H1 (cell line): ENCODE measurements at regions not wholly inside any gene's neighbourhood (a gene's known extent, or its start where the extent isn't known, plus 50 kb on each side); places are given as distances from the start of the nearest gene placed in this dataset.

Experiments used
- CTCF ChIA-PET: fragments of 300-600 bp; sonication (Branson Sonifier 250); formaldehyde crosslinking; loops from one replicate; lab custom pipeline; 2021; ENCODE audit not compliant: partially characterized antibody; lab: Charles Lee
- POLR2A ChIA-PET: fragments of 300-600 bp; sonication (Branson Sonifier 250); formaldehyde crosslinking; loops from one replicate; lab custom pipeline; 2021; ENCODE audit warnings: inconsistent platforms; ENCODE audit not compliant: partially characterized antibody; lab: Charles Lee
- DNase-seq, 2 experiments: peaks; one replicate each; pipeline versions ENCODE4 v3.0.0 to v3.0.0-alpha.2; 2010 to 2022; ENCODE audit warnings: low spot score in 2 of 2, low read depth in 1 of 2, mixed read lengths in 1 of 2
- FAIRE-seq: peaks from 2 replicates; lab custom pipeline; 2011; peaks lifted over from hg19 to GRCh38; lab: Jason Lieb, UNC
- H2AFZ ChIP-seq: 2 replicates; pipeline ENCODE4 v1.8.1; 2012; ENCODE audit warnings: low read length, inconsistent platforms
- H2AK5ac ChIP-seq: 2 replicates; pipeline ENCODE4 v1.6.1; 2013; ENCODE audit warnings: low read depth, low read length
- H2BK120ac ChIP-seq: replicated peaks from 2 replicates; pipeline ENCODE3; 2013; ENCODE audit warnings: low read depth, low read length, inconsistent platforms
- H2BK12ac ChIP-seq: 2 replicates; pipeline ENCODE4 v1.6.1; 2013; ENCODE audit warnings: low read depth, low read length
- H2BK15ac ChIP-seq: 2 replicates; pipeline ENCODE4 v1.6.1; 2013; ENCODE audit warnings: low read length
- H2BK20ac ChIP-seq: 2 replicates; pipeline ENCODE4 v1.6.1; 2013; ENCODE audit warnings: low read length
- H2BK5ac ChIP-seq: 2 replicates; pipeline ENCODE4 v1.6.1; 2013; ENCODE audit warnings: low read depth, low read length
- H3K14ac ChIP-seq: 2 replicates; pipeline ENCODE4 v1.6.1; 2013; ENCODE audit warnings: inconsistent platforms; ENCODE audit not compliant: insufficient read length
- H3K18ac ChIP-seq: 2 replicates; pipeline ENCODE4 v1.6.1; 2013; ENCODE audit warnings: low read length; ENCODE audit errors: extremely low read depth
- H3K23ac ChIP-seq: 2 replicates; pipeline ENCODE4 v1.6.1; 2013; ENCODE audit warnings: inconsistent platforms; ENCODE audit not compliant: insufficient read length
- H3K23me2 ChIP-seq: 2 replicates; pipeline ENCODE4 v1.6.1; 2013; ENCODE audit warnings: low read depth, low read length
- H3K27ac ChIP-seq: 2 replicates; pipeline ENCODE4 v1.6.1; 2011; ENCODE audit warnings: low read depth, low read length, inconsistent platforms
- H3K27me3 ChIP-seq, 4 experiments: replicated peaks in 1 of 4; 1 replicate in 1 of 4; 2 replicates in 3 of 4; pipeline versions ENCODE4 v1.6.1 to v1.8.1; 2011 to 2013; ENCODE audit warnings: low read length in 3 of 4, mild to moderate bottlenecking in 3 of 4, inconsistent platforms in 2 of 4, mixed read lengths in 2 of 4, moderate library complexity in 1 of 4; ENCODE audit not compliant: control insufficient read depth in 3 of 4, insufficient read depth in 3 of 4; ENCODE audit errors: extremely low read depth in 1 of 4
- H3K36me3 ChIP-seq, 4 experiments: 2 replicates each; pipeline versions ENCODE4 v1.6.1 to v1.8.1; 2011 to 2013; ENCODE audit warnings: mild to moderate bottlenecking in 4 of 4, low read length in 3 of 4, moderate library complexity in 2 of 4, control low read depth in 1 of 4, inconsistent platforms in 1 of 4; ENCODE audit not compliant: insufficient read depth in 4 of 4, control insufficient read depth in 2 of 4
- H3K4ac ChIP-seq: replicated peaks from 2 replicates; pipeline ENCODE3; 2013; ENCODE audit warnings: low read length, low read depth, mixed read lengths, inconsistent platforms; ENCODE audit not compliant: insufficient read length
- H3K4me1 ChIP-seq, 4 experiments: replicated peaks in 1 of 4; 1 replicate in 1 of 4; 2 replicates in 3 of 4; pipeline versions ENCODE4 v1.6.1 to v1.8.1; 2011 to 2013; ENCODE audit warnings: low read length in 3 of 4, inconsistent platforms in 2 of 4, mixed read lengths in 1 of 4; ENCODE audit not compliant: insufficient read depth in 4 of 4, control insufficient read depth in 3 of 4
- H3K4me2 ChIP-seq, 2 experiments: 2 replicates each; pipeline versions ENCODE4 v1.6.1 to v1.8.1; 2011 to 2013; ENCODE audit warnings: low read depth in 2 of 2, low read length in 2 of 2, control low read depth in 1 of 2, inconsistent platforms in 1 of 2, mild to moderate bottlenecking in 1 of 2; ENCODE audit not compliant: insufficient read depth in 1 of 2
- H3K4me3 ChIP-seq, 4 experiments: fragments of 200-600, 300-600 bp in 1 of 4; sonication (generic), shearing (Covaris generic), sonication (Bioruptor Twin) in 1 of 4; 2 replicates each; pipeline versions ENCODE4 v1.5.1 to v1.8.1; 2011 to 2016; ENCODE audit warnings: low read length in 4 of 4, low read depth in 3 of 4, control low read depth in 2 of 4, inconsistent platforms in 2 of 4, mild to moderate bottlenecking in 2 of 4, mixed read lengths in 1 of 4, moderate library complexity in 1 of 4; ENCODE audit not compliant: insufficient read depth in 2 of 4; ENCODE audit errors: extremely low read depth in 1 of 4
- H3K56ac ChIP-seq: replicated peaks from 2 replicates; pipeline ENCODE3; 2013; ENCODE audit warnings: low read depth, mild to moderate bottlenecking, mixed read lengths, low read length, inconsistent platforms; ENCODE audit not compliant: insufficient read length
- H3K79me1 ChIP-seq: 2 replicates; pipeline ENCODE4 v1.6.1; 2013; ENCODE audit warnings: low read depth, low read length, control low read depth
- H3K79me2 ChIP-seq, 2 experiments: 2 replicates each; pipeline versions ENCODE4 v1.6.1 to v1.8.1; 2012 to 2013; ENCODE audit warnings: low read length in 2 of 2, mild to moderate bottlenecking in 2 of 2, inconsistent platforms in 1 of 2; ENCODE audit not compliant: insufficient read depth in 2 of 2, control insufficient read depth in 1 of 2
- H3K9ac ChIP-seq, 4 experiments: replicated peaks in 1 of 4; 1 replicate in 1 of 4; 2 replicates in 3 of 4; pipeline versions ENCODE4 v1.6.1 to v1.8.1; 2011 to 2013; ENCODE audit warnings: low read depth in 3 of 4, low read length in 3 of 4, control low read depth in 2 of 4, mild to moderate bottlenecking in 2 of 4, moderate library complexity in 2 of 4, inconsistent platforms in 1 of 4; ENCODE audit errors: extremely low read depth in 1 of 4
- H3K9me3 ChIP-seq, 2 experiments: 2 replicates each; pipeline versions ENCODE4 v1.6.1 to v1.8.1; 2012 to 2013; ENCODE audit warnings: mild to moderate bottlenecking in 2 of 2, moderate library complexity in 2 of 2, control low read depth in 1 of 2, inconsistent platforms in 1 of 2, low read depth in 1 of 2, low read length in 1 of 2, mixed read lengths in 1 of 2; ENCODE audit not compliant: insufficient read depth in 2 of 2
- H4K20me1 ChIP-seq, 2 experiments: replicated peaks in 1 of 2; 2 replicates each; pipeline versions ENCODE3 to v1.8.1; 2011 to 2013; ENCODE audit warnings: inconsistent platforms in 2 of 2, low read length in 2 of 2, mild to moderate bottlenecking in 1 of 2; ENCODE audit not compliant: insufficient read depth in 2 of 2, control insufficient read depth in 1 of 2
- H4K5ac ChIP-seq: 2 replicates; pipeline ENCODE4 v1.6.1; 2013; ENCODE audit warnings: low read length, low read depth, mixed read lengths, inconsistent platforms; ENCODE audit not compliant: insufficient read length
- H4K8ac ChIP-seq: 2 replicates; pipeline ENCODE4 v1.8.0; 2013; ENCODE audit warnings: mild to moderate bottlenecking, moderate library complexity, low read length, inconsistent platforms; ENCODE audit not compliant: insufficient read depth; ENCODE audit errors: extremely low read depth
- H4K91ac ChIP-seq: replicated peaks from 2 replicates; pipeline ENCODE3; 2013; ENCODE audit warnings: low read length, mixed read lengths, inconsistent platforms; ENCODE audit not compliant: insufficient read length
- ATF2 ChIP-seq: IDR thresholded peaks from 2 replicates; pipeline ENCODE4 v1.6.1; 2012; ENCODE audit warnings: low read length, inconsistent platforms
- CBX5 ChIP-seq: fragments of 300-800, 300-1000 bp; sonication (generic); IDR thresholded peaks from 2 replicates; pipeline ENCODE4 v1.7.1; 2016; ENCODE audit warnings: antibody characterized with exemption, low read length, low read depth
- EP300 ChIP-seq, 2 experiments: IDR thresholded peaks; 1 replicate in 1 of 2; 2 replicates in 1 of 2; pipeline ENCODE4 v1.6.1; 2011 to 2012; ENCODE audit warnings: low read depth in 2 of 2, low read length in 2 of 2, mild to moderate bottlenecking in 2 of 2, borderline replicate concordance in 1 of 2, inconsistent platforms in 1 of 2, moderate library complexity in 1 of 2
- FOSL1 ChIP-seq: IDR thresholded peaks from 2 replicates; pipeline ENCODE4 v1.6.1; 2011; ENCODE audit warnings: mild to moderate bottlenecking, low read depth, low read length, moderate library complexity; ENCODE audit not compliant: insufficient read depth
- JUND ChIP-seq: IDR thresholded peaks from 2 replicates; pipeline ENCODE4 v1.6.1; 2011; ENCODE audit warnings: mild to moderate bottlenecking, improper control_type of control experiment, low read length
- POU5F1 ChIP-seq: IDR thresholded peaks from 2 replicates; pipeline ENCODE4 v1.6.1; 2011; ENCODE audit warnings: low read depth, mild to moderate bottlenecking, low read length, moderate library complexity
- RXRA ChIP-seq: IDR thresholded peaks from 2 replicates; pipeline ENCODE4 v1.6.1; 2011; ENCODE audit warnings: low read depth, mild to moderate bottlenecking, low read length, moderate library complexity; ENCODE audit not compliant: insufficient read depth
- SIN3A ChIP-seq, 2 experiments: IDR thresholded peaks in 1 of 2; conservative IDR thresholded peaks in 1 of 2; 2 replicates each; pipeline ENCODE4 v1.6.1; 2011 to 2012; ENCODE audit warnings: low read length in 2 of 2, improper control_type of control experiment in 1 of 2, low read depth in 1 of 2, mild to moderate bottlenecking in 1 of 2
- WGBS, 2 experiments: shearing (Covaris generic) in 1 of 2; methylation state at CpG; one replicate each; pipeline versions ENCODE4 v1.1.6 to v1.1.7; 2013 to 2015; ENCODE audit warnings: low lambda C conversion rate in 2 of 2, mixed read lengths in 2 of 2, inconsistent platforms in 1 of 2, low coverage in 1 of 2, missing lambda C conversion rate in 1 of 2; ENCODE audit not compliant: insufficient replicate concordance in 2 of 2, insufficient coverage in 1 of 2, insufficient read length in 1 of 2; ENCODE audit errors: extremely low coverage in 1 of 2, missing lambda C conversion rate in 1 of 2; 5-methylcytosine and 5-hydroxymethylcytosine counted together
- TF ChIP-seq, protein P1 (sequence below), 3 experiments: IDR thresholded peaks; 1 replicate in 2 of 3; 2 replicates in 1 of 3; pipeline versions ENCODE4 v1.5.1 to v1.6.1; 2011; ENCODE audit warnings: low read length in 3 of 3, mild to moderate bottlenecking in 3 of 3, inconsistent platforms in 2 of 3, low read depth in 1 of 3, moderate library complexity in 1 of 3; ENCODE audit not compliant: insufficient read depth in 1 of 3; ENCODE audit errors: control extremely low read depth in 1 of 3

- Histone ChIP-seq H3K36me3 (no peaks in the 10 kb centered on the region), H3K4me1 (no peaks in the 10 kb centered on the region; a peak in 1 of 7 replicates), H3K56ac (no peak overlapping the region), H3K23me2 (no peaks in the 10 kb centered on the region), H3K9me3 (peaks cover 0 to 8% of the 10 kb centered on the region in 2 experiments; a peak in 2 of 4 replicates), H4K8ac (no peak overlapping the region), H3K18ac (no peak overlapping the region), H3K4me3 (no peak overlapping the region), H3K4me2 (no peak overlapping the region), H3K27ac (no peak overlapping the region), H4K5ac (no peak overlapping the region), H3K79me2 (no peaks in the 10 kb centered on the region), H3K79me1 (no peaks in the 10 kb centered on the region), H3K23ac (no peak overlapping the region), H2BK5ac (no peak overlapping the region), H2BK15ac (no peak overlapping the region), H3K14ac (no peak overlapping the region), H2AK5ac (no peak overlapping the region), H2AFZ (no peak overlapping the region), H3K27me3 (no peaks in the 10 kb centered on the region), H2BK20ac (no peak overlapping the region), H4K20me1 (no peaks in the 10 kb centered on the region), H3K9ac (no peak overlapping the region), H2BK120ac (no peak overlapping the region), H2BK12ac (no peak overlapping the region), H4K91ac (no peak overlapping the region), H3K4ac (no peak overlapping the region)
- POLR2A ChIA-PET, result no interaction called here
- CTCF ChIA-PET, result interaction anchor here (0.6 to 18.4 kb wide), 7 partner anchors 12 to 289 kb away, joined by 3 to 273 read pairs (median 4); no protein-coding TSS in a partner anchor
- no peak for DNase-seq
- 86% methylated on average over 4 of the region's 4 CpGs; no CpG with 5 or more reads in 1 of the 2 experiments for WGBS, 2 experiments
- peak; percentile 7 for FAIRE-seq
- TF ChIP-seq JUND (no peak), SIN3A (conservative IDR thresholded peaks at IDR 0.05 in 1 of 2, IDR thresholded peaks at IDR 0.05 in 1 of 2; ENCODE audit: low read depth in 1 of 2, low read length in 2 of 2) (no peak), POU5F1 (no peak), CBX5 (no peak), RXRA (no peak), EP300 (IDR thresholded peaks at IDR 0.05; ENCODE audit: borderline replicate concordance in 1 of 2, low read depth in 2 of 2, low read length in 2 of 2) (no peak), ATF2 (no peak), FOSL1 (no peak)
- TF ChIP-seq, protein P1, sequence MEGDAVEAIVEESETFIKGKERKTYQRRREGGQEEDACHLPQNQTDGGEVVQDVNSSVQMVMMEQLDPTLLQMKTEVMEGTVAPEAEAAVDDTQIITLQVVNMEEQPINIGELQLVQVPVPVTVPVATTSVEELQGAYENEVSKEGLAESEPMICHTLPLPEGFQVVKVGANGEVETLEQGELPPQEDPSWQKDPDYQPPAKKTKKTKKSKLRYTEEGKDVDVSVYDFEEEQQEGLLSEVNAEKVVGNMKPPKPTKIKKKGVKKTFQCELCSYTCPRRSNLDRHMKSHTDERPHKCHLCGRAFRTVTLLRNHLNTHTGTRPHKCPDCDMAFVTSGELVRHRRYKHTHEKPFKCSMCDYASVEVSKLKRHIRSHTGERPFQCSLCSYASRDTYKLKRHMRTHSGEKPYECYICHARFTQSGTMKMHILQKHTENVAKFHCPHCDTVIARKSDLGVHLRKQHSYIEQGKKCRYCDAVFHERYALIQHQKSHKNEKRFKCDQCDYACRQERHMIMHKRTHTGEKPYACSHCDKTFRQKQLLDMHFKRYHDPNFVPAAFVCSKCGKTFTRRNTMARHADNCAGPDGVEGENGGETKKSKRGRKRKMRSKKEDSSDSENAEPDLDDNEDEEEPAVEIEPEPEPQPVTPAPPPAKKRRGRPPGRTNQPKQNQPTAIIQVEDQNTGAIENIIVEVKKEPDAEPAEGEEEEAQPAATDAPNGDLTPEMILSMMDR (IDR thresholded peaks at IDR 0.05; ENCODE audit: control extremely low read depth in 1 of 3, insufficient read depth in 1 of 3, low read depth in 1 of 3, low read length in 3 of 3), result no peak
Observed at GRCh38 chr12:3987571-3987970, 114.4 kb upstream of the PARP11 start.
